ENCODE measurements at regions not wholly inside any gene's neighbourhood (a gene's known extent, or its start where the extent isn't known, plus 50 kb on each side); places are given as distances from the start of the nearest gene placed in this dataset.

- H3K36me3 Mint-ChIP-seq = no peaks in the 10 kb centered on the region
- no peak for DNase-seq (ENCODE audit: low spot score in 2 of 2)
- no peak overlapping the region for H3K27ac Mint-ChIP-seq
- peaks cover 6 to 16% of the 10 kb centered on the region in 2 donors for H3K9me3 Mint-ChIP-seq
- no peak for ATAC-seq
These were observed 781.4 kb upstream of the INTU start for GRCh38 chr4:126851391-126851790.

- H3K36me3 Mint-ChIP-seq = no peaks in the 10 kb centered on the region
- no peak for ATAC-seq
- H3K27ac Mint-ChIP-seq = no peak overlapping the region
- DNase-seq (ENCODE audit: low spot score in 2 of 2) = no peak
- H3K9me3 Mint-ChIP-seq = peaks cover 7 to 16% of the 10 kb centered on the region in 2 donors
These were observed 779.0 kb upstream of the INTU start for GRCh38 chr4:126853715-126854114.

- Mint-ChIP-seq H3K27ac (no peak overlapping the region), H3K36me3 (no peaks in the 10 kb centered on the region), H3K9me3 (peaks cover 12% of the 10 kb centered on the region in 2 donors)
- ATAC-seq = no peak
- no peak for DNase-seq (ENCODE audit: low spot score in 2 of 2)
These were observed 775.9 kb upstream of the INTU start for GRCh38 chr4:126856906-126857305.

GRCh38 chr4:126859314-126859713, 773.4 kb upstream of the INTU start:
- Mint-ChIP-seq H3K36me3 (peaks cover 0 to 4% of the 10 kb centered on the region in 2 donors), H3K9me3 (peaks cover 12 to 18% of the 10 kb centered on the region in 2 donors), H3K27ac (no peak overlapping the region)
- ATAC-seq (no peak), DNase-seq (ENCODE audit: low spot score in 2 of 2) (no peak)

- H3K27ac Mint-ChIP-seq = no peak overlapping the region
- ATAC-seq (no peak), DNase-seq (ENCODE audit: low spot score in 2 of 2) (no peak)
- peaks cover 12 to 21% of the 10 kb centered on the region in 2 donors for H3K9me3 Mint-ChIP-seq
- H3K36me3 Mint-ChIP-seq = peaks cover 0 to 4% of the 10 kb centered on the region in 2 donors
These were observed 772.9 kb upstream of the INTU start for GRCh38 chr4:126859872-126860271.

DNA sequence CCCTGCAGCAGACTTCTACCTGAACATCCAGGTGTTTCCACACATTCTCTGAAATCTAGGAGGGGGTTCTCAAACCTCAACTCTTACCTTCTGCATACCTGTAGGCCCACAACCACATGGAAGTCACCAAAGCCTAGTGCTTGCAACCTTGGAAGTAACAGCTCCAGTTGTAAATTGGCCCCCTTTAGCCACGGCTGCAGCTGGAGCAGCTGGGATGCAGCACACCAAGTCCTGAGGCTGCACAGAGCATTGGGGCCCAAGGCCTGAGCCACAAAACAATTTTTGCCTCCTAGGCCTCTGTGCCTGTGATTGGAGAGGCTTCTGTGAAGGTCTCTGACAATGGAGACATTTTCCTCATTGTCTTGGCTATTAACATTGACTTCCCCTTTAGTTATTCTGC, 772.4 kb upstream of the INTU start:
- DNase-seq (ENCODE audit: low spot score in 2 of 2) (no peak), ATAC-seq (no peak)
- H3K36me3 Mint-ChIP-seq = peaks cover 0 to 4% of the 10 kb centered on the region in 2 donors
- H3K27ac Mint-ChIP-seq = no peak overlapping the region
- peaks cover 12 to 21% of the 10 kb centered on the region in 2 donors for H3K9me3 Mint-ChIP-seq

GRCh38 chr4:126869967-126870366, 762.8 kb upstream of the INTU start:
- H3K27ac Mint-ChIP-seq = no peak overlapping the region
- ATAC-seq (no peak), DNase-seq (ENCODE audit: low spot score in 2 of 2) (no peak)
- peaks cover 28 to 33% of the 10 kb centered on the region in 2 donors for H3K9me3 Mint-ChIP-seq
- H3K36me3 Mint-ChIP-seq = peaks cover 8 to 31% of the 10 kb centered on the region in 2 donors

DNA sequence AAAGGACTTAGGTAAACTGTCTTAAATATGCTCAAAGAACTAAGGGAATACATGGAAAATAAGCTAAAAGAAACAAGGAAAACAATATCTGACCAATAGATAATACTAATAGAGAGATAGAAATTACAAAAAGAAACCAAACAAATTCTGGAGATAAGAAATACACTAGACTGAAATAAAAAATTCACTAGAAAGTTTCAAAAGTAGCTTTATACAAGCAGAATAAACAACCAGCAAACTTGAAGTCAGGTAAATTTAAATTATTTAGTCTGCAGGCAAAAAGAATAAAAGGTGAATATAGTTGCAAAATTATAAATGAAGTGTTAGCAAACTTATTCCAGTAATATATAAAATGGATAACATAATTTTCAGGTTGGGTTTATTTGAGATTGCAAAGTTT, 760.9 kb upstream of the INTU start:
- ATAC-seq (no peak), DNase-seq (ENCODE audit: low spot score in 2 of 2) (no peak)
- no peak overlapping the region for H3K27ac Mint-ChIP-seq
- H3K36me3 Mint-ChIP-seq = peaks cover 7 to 29% of the 10 kb centered on the region in 2 donors
- H3K9me3 Mint-ChIP-seq = peaks cover 28 to 33% of the 10 kb centered on the region in 2 donors

GRCh38 chr4:126874533-126874932, 758.2 kb upstream of the INTU start:
- DNase-seq (ENCODE audit: low spot score in 2 of 2) (no peak), ATAC-seq (no peak)
- Mint-ChIP-seq H3K36me3 (peaks cover 0 to 19% of the 10 kb centered on the region in 2 donors), H3K9me3 (peaks cover 25 to 27% of the 10 kb centered on the region in 2 donors), H3K27ac (no peak overlapping the region)

- no peak overlapping the region for H3K27ac Mint-ChIP-seq
- peaks cover 6 to 20% of the 10 kb centered on the region in 2 donors for H3K9me3 Mint-ChIP-seq
- ATAC-seq = no peak
- DNase-seq (ENCODE audit: low spot score in 2 of 2) = no peak
- H3K36me3 Mint-ChIP-seq = no peaks in the 10 kb centered on the region
These were observed 743.8 kb upstream of the INTU start for GRCh38 chr4:126888968-126889367.

GRCh38 chr4:126890383-126890782, 742.4 kb upstream of the INTU start:
- ATAC-seq (no peak), DNase-seq (ENCODE audit: low spot score in 2 of 2) (no peak)
- Mint-ChIP-seq H3K27ac (no peak overlapping the region), H3K36me3 (no peaks in the 10 kb centered on the region), H3K9me3 (peaks cover 14 to 16% of the 10 kb centered on the region in 2 donors)

DNA sequence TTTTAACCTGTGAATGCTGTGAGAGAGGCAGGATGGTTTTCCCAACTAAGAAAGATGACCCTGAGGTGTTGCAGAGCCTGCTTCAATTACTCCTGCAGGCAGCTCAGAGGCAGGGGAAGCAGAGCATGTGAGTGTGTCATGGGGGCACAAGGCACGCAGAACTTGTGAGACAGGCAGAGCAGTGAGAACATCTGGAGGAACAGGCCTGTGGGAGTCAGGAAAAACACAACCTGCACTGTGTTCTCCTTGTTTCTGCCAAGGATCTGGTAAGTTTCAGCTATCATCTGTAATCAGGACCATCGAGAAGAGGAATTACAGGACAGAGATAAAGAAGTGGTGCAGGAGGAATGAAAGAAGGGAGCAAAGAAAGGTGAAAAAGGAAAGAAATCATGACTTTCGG, 741.8 kb upstream of the INTU start:
- no peaks in the 10 kb centered on the region for H3K36me3 Mint-ChIP-seq
- DNase-seq (ENCODE audit: low spot score in 2 of 2) (no peak), ATAC-seq (no peak)
- H3K9me3 Mint-ChIP-seq = peaks cover 19 to 20% of the 10 kb centered on the region in 2 donors
- H3K27ac Mint-ChIP-seq = no peak overlapping the region

DNA sequence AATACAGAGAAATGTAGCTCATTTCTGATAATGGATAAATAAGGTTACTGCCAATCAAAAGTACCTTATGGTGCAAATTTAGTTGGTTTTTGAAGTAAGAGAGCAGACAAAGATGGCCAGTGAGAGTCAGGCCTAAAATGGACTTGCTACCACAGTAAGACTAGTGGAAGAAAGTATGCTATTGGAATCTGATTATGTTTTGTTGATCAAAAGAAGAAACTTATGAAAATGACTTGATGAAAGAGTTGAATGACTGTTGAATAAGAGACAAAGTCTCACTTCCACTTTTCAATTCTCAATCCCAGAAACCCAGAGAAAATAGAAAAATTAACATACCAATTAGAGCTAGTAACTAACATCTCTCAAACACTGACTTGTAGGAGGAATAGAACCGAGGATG, 737.8 kb upstream of the INTU start:
- Mint-ChIP-seq H3K9me3 (peaks cover 37 to 39% of the 10 kb centered on the region in 2 donors), H3K36me3 (peaks cover 0 to 6% of the 10 kb centered on the region in 2 donors), H3K27ac (no peak overlapping the region)
- no peak for ATAC-seq
- no peak for DNase-seq (ENCODE audit: low spot score in 2 of 2)

DNA sequence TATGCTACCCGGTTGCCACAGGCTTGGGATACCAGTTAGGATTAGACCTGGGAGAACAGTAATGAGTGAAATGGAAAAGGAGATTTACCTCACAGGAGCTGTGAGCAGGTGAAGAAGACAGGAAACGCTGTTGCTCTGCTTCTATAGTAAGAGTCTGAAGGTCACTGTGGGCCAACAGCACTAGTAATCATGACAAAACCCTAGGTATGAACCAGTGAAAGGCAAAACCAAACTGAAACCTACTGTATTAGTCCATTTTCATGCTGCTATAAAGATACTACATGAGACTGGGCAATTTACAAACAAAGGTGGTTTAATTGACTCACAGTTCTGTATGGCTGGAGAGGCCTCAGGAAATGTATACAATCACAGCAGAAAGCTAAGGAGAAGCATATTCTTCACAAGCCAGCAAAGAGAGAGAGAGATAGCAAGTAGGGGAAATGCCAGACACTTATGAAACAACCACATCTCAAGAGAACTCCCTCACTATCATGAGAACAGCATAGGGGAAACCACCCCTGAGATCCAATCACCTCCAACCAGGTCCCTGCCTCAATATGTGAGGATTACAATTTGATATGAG, 736.7 kb upstream of the INTU start:
- Mint-ChIP-seq H3K27ac (no peak overlapping the region), H3K36me3 (peaks cover 0 to 6% of the 10 kb centered on the region in 2 donors), H3K9me3 (peaks cover 36 to 37% of the 10 kb centered on the region in 2 donors)
- DNase-seq (ENCODE audit: low spot score in 2 of 2) (no peak), ATAC-seq (no peak)

DNA sequence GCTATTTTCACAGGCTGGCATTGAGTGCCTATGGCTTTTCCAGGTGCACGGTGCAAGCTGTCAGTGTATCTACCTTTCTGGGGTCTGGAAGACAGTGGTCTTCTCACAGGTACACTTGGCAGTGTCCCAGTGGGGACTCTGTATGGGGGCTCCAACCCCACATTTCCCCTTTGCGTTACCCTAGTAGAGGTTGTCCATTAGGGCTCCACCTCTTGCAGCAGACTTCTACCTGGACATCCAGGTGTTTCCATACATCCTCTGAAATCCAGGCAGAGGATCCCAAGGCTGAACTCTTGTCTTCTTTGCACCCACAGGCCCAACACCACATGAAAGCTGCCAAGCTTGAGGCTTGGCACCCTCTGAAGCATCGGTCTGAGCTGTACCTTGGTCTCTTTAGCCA, 735.7 kb upstream of the INTU start:
- DNase-seq (ENCODE audit: low spot score in 2 of 2) = no peak
- ATAC-seq = no peak
- H3K36me3 Mint-ChIP-seq = peaks cover 0 to 6% of the 10 kb centered on the region in 2 donors
- H3K27ac Mint-ChIP-seq = no peak overlapping the region
- H3K9me3 Mint-ChIP-seq = peaks cover 30 to 37% of the 10 kb centered on the region in 2 donors

GRCh38 chr4:126898815-126899214, 733.9 kb upstream of the INTU start:
- ATAC-seq = no peak
- peaks cover 0 to 6% of the 10 kb centered on the region in 2 donors for H3K36me3 Mint-ChIP-seq
- H3K27ac Mint-ChIP-seq = no peak overlapping the region
- H3K9me3 Mint-ChIP-seq = peaks cover 25 to 32% of the 10 kb centered on the region in 2 donors
- DNase-seq (ENCODE audit: low spot score in 2 of 2) = no peak

DNA sequence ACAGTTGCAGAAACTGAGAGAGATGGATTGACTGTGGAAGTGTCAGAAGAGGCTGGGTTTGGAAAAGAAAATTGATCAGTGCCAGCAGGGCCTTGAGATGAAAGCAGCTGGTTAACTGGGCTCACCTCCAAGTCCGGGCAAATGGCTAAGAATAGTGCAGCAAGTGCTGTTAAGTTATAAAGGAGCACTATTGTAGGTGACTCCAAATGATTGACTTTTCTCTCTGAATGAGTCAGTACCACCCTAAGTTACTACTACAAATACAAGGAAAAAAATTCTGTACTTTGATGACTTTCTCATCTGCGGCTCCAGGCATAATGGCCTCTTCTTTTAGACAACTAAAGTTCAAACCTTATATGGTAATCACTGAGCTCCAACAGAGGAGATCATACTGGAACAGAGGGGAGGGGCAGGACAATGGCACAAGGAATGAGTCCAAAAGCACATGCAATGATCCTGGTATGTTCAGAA, 733.4 kb upstream of the INTU start:
- peaks cover 23 to 27% of the 10 kb centered on the region in 2 donors for H3K9me3 Mint-ChIP-seq
- H3K27ac Mint-ChIP-seq = no peak overlapping the region
- peaks cover 0 to 6% of the 10 kb centered on the region in 2 donors for H3K36me3 Mint-ChIP-seq
- DNase-seq (ENCODE audit: low spot score in 2 of 2) = no peak
- no peak for ATAC-seq

DNA sequence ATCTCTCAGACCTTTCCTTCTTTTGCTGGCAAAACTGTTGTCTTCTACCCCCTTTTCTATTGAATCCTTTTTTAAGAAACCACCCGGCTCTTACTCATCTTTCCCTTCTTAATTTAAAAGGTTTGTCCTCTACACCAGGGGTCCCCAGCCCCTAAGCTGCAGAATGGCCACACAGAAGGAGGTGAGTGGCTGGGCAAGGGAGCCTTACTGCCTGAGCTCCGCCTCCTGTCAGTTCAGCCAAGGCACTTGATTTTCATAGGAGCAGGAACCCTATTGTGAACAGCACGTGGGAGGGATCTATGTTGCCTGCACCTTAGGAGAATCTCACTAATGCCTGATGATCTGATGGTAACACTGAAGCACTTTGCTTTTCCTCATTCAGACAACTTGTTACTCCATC, 726.3 kb upstream of the INTU start:
- Mint-ChIP-seq H3K27ac (no peak overlapping the region), H3K9me3 (peaks cover 5 to 13% of the 10 kb centered on the region in 2 donors), H3K36me3 (no peaks in the 10 kb centered on the region)
- DNase-seq (ENCODE audit: low spot score in 2 of 2) (no peak), ATAC-seq (no peak)

All from activated naive CD4-positive, alpha-beta T cell treated with anti-CD3 and anti-CD28 coated beads, Interleukin-2, amount 50 U/mL, for 72 hours (primary cell).